NCI-H1436 (cell line): ENCODE measurements at regions not wholly inside any gene's neighbourhood (a gene's known extent, or its start where the extent isn't known, plus 50 kb on each side); places are given as distances from the start of the nearest gene placed in this dataset.

ENCODE experiments used
- DNase-seq: peaks from one replicate; lab custom pipeline; 2025; lab: John Stamatoyannopoulos, UW

DNA sequence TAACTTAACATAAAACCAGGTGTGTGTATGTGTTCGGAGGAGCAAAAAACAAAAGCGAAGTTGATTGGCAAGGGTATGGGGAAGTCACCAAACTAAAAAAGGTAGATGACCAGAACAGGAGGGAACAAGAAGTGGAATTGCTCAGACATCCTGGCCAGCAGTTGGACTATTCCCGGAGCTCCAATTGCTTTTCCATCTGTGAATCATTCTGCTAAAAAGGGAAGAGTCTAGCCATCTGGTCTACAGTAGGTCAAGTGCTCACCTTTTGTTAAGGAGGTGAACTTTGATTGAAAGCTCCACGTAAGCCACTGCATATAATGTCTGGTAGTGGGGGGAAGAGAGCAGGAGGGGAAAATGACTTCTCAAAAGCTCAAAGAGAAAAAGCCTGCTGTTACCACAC is 50.0 kb upstream of the BET1 start:
- DNase-seq, result no peak

- DNase-seq, result no peak
Observed at GRCh38 chr7:94055963-94056362, 51.8 kb upstream of the BET1 start.

DNA sequence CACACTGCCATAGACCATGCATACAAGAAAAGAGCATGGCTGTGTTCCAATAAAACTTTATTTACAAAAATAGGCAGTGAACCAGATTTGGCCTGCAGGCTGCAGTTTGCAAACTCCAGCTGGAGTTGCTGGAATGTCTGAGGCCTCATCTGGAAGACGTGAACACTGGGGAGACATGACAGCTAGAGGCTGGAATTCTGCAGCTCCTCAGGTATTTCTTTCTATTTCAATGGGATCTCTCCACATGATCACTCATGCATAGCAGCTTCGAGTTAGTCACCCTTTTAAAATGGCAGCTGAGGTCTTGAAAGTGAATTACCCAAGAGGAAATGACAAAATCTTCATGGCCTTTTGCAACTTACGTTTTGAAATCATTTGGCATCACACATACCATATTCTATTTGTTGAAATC is 52.6 kb upstream of the BET1 start:
- no peak for DNase-seq

GRCh38 chr7:94057955-94058354 is 53.8 kb upstream of the BET1 start:
- no peak for DNase-seq

GRCh38 chr7:94059746-94060145 is 55.6 kb upstream of the BET1 start:
- no peak for DNase-seq

DNA sequence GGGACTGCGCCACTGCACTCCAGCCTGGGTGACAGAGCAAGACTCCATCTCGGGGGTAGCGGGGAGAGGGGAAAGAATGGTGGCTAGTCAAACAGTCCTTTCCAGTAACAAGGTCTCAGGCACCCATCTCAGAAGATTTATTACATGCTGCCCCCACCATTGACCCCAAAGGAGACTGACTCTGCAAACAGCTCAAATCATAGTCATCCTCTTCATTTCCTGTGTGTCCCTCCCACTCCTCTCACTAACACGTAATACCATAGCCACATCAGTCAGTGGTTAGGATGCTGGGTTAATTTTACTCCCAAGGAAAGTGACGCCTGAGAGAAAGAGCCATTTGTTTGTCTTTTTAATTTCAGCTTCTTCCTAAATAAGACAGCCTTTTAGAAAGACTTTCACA is 56.6 kb upstream of the BET1 start:
- no peak for DNase-seq

DNA sequence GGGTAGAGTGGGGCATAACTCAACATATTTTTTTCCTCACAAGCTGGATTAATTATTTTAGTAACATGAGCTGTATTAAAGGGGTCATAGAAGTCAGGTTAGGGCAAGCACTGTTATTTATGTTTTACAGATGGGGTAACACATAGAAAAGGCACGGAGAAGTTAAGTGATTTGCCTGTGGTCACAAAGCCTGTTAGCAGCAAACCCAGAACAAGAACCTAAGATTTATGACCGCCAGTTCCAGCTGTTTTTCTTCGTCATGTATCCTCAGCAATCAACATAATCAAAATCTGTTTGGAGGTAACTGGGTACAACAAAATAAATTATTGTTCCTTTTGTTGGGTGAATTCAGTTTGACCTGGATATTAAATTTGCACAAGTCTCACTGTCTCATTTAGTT is 57.2 kb upstream of the BET1 start:
- no peak for DNase-seq

DNA sequence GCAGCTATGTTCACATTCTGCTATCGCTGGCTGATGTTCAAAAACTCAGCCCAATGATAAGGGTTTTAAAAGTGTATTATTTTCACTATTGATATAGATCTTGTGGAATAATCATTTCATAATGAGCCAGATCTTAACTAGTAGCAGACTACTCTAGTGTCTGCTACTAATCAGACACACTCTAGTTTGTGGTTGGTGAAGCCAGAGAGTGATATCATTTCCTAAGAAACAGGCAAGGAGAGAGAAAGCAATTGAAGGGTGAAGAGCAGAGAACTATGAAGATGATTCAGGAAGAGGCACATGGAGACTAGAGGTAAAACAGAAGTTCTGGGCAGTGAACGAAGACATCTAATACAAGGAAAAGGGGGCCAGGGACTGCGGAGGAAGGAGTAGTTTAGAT is 58.2 kb upstream of the BET1 start:
- no peak for DNase-seq

DNA sequence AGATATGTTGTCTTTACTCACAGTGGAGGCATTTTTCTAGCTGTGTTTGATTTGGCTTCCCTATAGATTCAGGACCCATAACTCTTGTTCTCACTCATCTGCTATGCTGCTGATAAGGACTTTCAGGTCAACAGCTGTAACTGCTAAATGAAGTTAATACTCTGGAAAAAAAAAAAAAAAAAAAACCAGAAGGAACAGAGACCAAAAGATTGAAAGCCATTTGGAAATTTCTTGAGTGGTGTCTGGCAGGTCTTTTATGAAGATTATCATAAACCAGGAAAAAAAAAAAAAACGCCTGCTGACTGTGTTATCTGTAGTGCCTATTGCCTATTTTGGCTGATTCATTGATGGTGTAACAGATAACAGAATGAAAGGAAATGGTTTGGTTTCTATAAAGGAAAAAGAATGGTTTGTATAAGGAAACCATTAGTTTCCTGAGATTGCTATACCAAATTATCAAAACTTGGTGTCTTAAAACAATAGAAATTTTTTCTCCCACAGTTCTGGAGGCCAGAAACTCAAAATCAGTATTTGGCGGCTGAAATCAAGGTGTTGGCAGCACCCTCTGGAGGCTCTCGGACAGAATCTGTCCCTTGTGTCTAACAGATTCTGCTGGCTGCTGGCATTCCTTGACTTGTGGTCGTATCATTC is 60.5 kb upstream of the BET1 start:
- no peak for DNase-seq

- DNase-seq, result no peak
Observed at GRCh38 chr7:94067047-94067446, 62.9 kb upstream of the BET1 start.

DNA sequence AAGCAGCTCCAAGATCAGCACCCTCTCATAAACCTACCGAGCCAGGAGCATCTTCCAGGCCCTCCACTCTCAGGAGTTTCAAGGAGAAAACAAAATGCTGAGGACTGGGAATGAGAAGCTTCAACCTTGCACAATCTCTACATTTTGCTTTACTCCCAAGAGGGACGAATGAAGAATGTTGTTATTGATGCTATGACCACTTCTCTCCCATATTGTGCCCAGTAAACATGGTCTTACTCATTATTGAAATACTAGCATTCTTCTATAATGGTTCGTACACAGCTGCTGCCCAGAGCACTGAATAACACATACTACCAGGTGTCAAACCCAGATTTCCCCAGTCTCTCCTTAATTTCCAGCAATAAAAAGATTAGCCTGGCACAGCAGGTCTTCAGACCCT is 63.4 kb upstream of the BET1 start:
- DNase-seq, result no peak

GRCh38 chr7:94069162-94069739 is 65.1 kb upstream of the BET1 start:
- no peak for DNase-seq

DNA sequence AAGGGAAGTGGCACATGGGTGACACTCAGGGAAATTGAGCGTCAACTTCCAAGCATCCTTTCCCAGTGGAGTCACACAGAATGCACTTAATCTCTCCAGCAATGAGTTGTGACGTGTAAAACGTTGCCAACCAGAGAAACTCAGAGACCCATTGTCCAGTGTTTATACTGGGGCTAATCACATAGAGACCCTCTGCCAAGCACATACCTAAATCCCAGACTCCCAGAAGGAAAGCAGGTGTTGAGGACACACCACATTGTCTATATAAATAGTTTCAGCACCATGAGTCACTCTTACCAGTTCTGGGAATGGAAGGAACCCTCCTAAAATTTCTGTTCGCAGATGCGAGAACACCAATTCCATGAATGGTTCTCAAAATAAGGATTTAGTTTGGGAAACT is 76.4 kb upstream of the BET1 start:
- DNase-seq, result no peak

GRCh38 chr7:94082126-94082525 is 78.0 kb upstream of the BET1 start:
- no peak for DNase-seq

DNA sequence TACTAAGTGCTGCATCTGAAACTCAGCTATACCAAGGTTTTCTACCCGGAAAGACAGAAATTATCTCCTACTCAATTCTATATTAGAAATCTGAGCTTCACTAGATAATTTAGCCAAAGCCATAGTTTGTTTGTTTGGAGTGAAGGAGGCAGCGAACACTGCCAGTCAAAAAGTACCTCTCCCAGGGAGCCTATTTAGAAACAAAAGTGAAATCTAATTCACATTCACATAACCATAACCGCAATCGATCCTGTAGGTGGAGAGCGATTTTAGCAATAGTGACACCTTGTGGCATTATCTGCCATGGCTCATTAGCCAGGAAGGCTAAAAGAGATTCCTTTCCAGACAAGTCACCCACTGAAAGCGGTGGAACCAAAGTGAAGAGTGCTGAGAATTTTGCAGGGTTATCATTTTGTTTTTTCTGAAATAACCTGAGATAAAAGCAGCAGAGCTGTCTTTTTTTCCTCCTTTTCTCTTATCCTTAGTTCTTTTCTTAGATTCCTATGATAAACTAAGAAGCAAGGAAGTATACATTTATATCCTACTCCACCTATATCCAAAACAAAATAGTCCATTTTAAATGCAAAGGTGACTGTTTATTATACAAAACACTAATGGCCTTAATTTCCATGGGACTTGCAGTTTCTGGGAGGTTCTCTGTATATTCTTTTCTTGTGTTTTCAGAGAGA is 83.7 kb upstream of the BET1 start:
- DNase-seq, result peak; percentile 64

DNA sequence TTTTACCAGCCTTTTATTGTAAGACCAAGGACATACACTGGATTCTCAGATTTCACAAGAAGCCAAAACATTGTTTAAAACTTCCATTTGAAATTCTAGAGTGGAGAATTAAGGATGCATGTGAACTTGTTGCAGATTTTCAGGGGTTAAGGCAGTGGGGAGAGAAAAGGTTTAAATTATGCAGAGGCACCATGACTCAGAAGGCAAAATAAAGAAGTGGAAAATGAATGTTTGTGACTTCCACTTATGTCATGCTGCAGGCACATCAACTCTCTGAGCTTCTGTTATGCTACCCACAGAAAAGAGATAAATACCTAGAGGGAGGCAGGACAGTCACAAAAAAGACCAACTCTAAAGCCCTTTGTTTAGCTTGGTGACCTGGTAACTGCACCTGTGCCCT is 84.4 kb upstream of the BET1 start:
- DNase-seq, result no peak

GRCh38 chr7:94089806-94090205 is 85.7 kb upstream of the BET1 start:
- no peak for DNase-seq

GRCh38 chr7:94092980-94093379 is 88.8 kb upstream of the BET1 start:
- no peak for DNase-seq

GRCh38 chr7:94094298-94094697 is 90.1 kb upstream of the BET1 start:
- DNase-seq, result no peak

GRCh38 chr7:94095316-94096009 is 91.3 kb upstream of the BET1 start:
- DNase-seq, result no peak

DNA sequence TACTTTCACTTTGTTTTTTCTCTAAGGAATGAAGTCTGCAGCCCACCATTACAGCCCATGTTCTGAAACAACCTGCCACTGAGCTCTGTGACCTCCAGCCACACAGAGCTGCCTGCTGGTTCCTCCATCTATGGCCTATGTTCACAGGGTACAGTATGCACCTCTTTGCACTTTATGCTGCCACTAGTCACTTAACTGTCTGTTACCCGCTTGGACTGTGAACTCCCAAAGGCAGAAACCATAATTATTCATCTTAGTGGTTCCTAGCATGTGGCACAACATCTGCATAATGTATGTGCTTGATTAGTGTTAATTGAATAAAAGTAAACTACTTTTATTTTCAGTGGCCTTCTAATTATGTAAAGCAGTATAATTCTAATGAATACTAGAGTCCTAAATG is 95.5 kb upstream of the BET1 start:
- no peak for DNase-seq

GRCh38 chr7:94100723-94101345 is 96.7 kb upstream of the BET1 start:
- DNase-seq, result no peak

- DNase-seq, result no peak
Observed at GRCh38 chr7:94104301-94104700, 100.1 kb upstream of the BET1 start.
